ENCODE measurements at regions not wholly inside any gene's neighbourhood (a gene's known extent, or its start where the extent isn't known, plus 50 kb on each side); places are given as distances from the start of the nearest gene placed in this dataset.

GRCh38 chr2:224325941-224326340 lies 76.0 kb downstream of the FAM124B start:
- no peak for DNase-seq
- Mint-ChIP-seq H3K9me3 (peaks cover 0 to 1% (median 0%) of the 10 kb centered on the region in 6 donors), H3K4me1 (no peaks in the 10 kb centered on the region), H3K36me3 (no peaks in the 10 kb centered on the region), H3K4me3 (no peak overlapping the region), H3K27me3 (ENCODE audit: low read depth in 3 of 3) (peaks cover 3 to 13% (median 4%) of the 10 kb centered on the region in 3 donors), H3K27ac (no peak overlapping the region)

GRCh38 chr2:224324604-224325003 lies 77.3 kb downstream of the FAM124B start:
- Mint-ChIP-seq H3K27me3 (ENCODE audit: low read depth in 3 of 3) (peaks cover 2 to 10% (median 3%) of the 10 kb centered on the region in 3 donors), H3K36me3 (no peaks in the 10 kb centered on the region), H3K4me3 (no peak overlapping the region), H3K4me1 (no peaks in the 10 kb centered on the region), H3K27ac (no peak overlapping the region), H3K9me3 (peaks cover 0 to 1% (median 0%) of the 10 kb centered on the region in 6 donors)
- no peak for DNase-seq

GRCh38 chr2:224320660-224321059 lies 81.2 kb downstream of the FAM124B start:
- Mint-ChIP-seq H3K27ac (no peak overlapping the region), H3K9me3 (peaks cover 0 to 2% (median 0%) of the 10 kb centered on the region in 6 donors), H3K4me1 (no peaks in the 10 kb centered on the region), H3K4me3 (no peak overlapping the region), H3K27me3 (ENCODE audit: low read depth in 3 of 3) (peaks cover 2 to 10% (median 4%) of the 10 kb centered on the region in 3 donors), H3K36me3 (no peaks in the 10 kb centered on the region)
- no peak for DNase-seq

GRCh38 chr2:224319750-224320149 lies 82.2 kb downstream of the FAM124B start:
- DNase-seq = no peak
- Mint-ChIP-seq H3K4me3 (no peak overlapping the region), H3K27me3 (ENCODE audit: low read depth in 3 of 3) (peaks cover 2 to 10% (median 4%) of the 10 kb centered on the region in 3 donors), H3K27ac (no peak overlapping the region), H3K36me3 (no peaks in the 10 kb centered on the region), H3K9me3 (peaks cover 0 to 2% (median 0%) of the 10 kb centered on the region in 6 donors), H3K4me1 (no peaks in the 10 kb centered on the region)

- H3K4me1 Mint-ChIP-seq = no peaks in the 10 kb centered on the region
- no peak overlapping the region for H3K27ac Mint-ChIP-seq
- H3K9me3 Mint-ChIP-seq = peaks cover 0 to 2% (median 0%) of the 10 kb centered on the region in 6 donors
- no peak overlapping the region for H3K4me3 Mint-ChIP-seq
- peaks cover 2 to 7% (median 6%) of the 10 kb centered on the region in 3 donors for H3K27me3 Mint-ChIP-seq (ENCODE audit: low read depth in 3 of 3)
- no peak for DNase-seq
- no peaks in the 10 kb centered on the region for H3K36me3 Mint-ChIP-seq
Observed at GRCh38 chr2:224312741-224313140, 89.2 kb downstream of the FAM124B start.

GRCh38 chr2:224310943-224311625 lies 90.8 kb downstream of the FAM124B start:
- Mint-ChIP-seq H3K27me3 (ENCODE audit: low read depth in 3 of 3) (peaks cover 3 to 4% (median 3%) of the 10 kb centered on the region in 3 donors), H3K27ac (no peak overlapping the region), H3K36me3 (no peaks in the 10 kb centered on the region), H3K4me1 (no peaks in the 10 kb centered on the region), H3K9me3 (no peaks in the 10 kb centered on the region), H3K4me3 (no peak overlapping the region)
- DNase-seq = no peak

GRCh38 chr2:224309176-224309575 lies 92.7 kb downstream of the FAM124B start:
- DNase-seq = no peak
- Mint-ChIP-seq H3K4me3 (no peak overlapping the region), H3K4me1 (no peaks in the 10 kb centered on the region), H3K27me3 (ENCODE audit: low read depth in 3 of 3) (peaks cover 3 to 5% (median 3%) of the 10 kb centered on the region in 3 donors), H3K36me3 (no peaks in the 10 kb centered on the region), H3K27ac (no peak overlapping the region), H3K9me3 (no peaks in the 10 kb centered on the region)

GRCh38 chr2:224308272-224308911 lies 93.5 kb downstream of the FAM124B start:
- DNase-seq = no peak
- Mint-ChIP-seq H3K27ac (no peak overlapping the region), H3K36me3 (no peaks in the 10 kb centered on the region), H3K9me3 (no peaks in the 10 kb centered on the region), H3K4me1 (no peaks in the 10 kb centered on the region), H3K4me3 (no peak overlapping the region), H3K27me3 (ENCODE audit: low read depth in 3 of 3) (peaks cover 0 to 3% (median 2%) of the 10 kb centered on the region in 3 donors)

- H3K4me1 Mint-ChIP-seq = no peaks in the 10 kb centered on the region
- peaks cover 0 to 2% (median 0%) of the 10 kb centered on the region in 6 donors for H3K9me3 Mint-ChIP-seq
- no peak overlapping the region for H3K27ac Mint-ChIP-seq
- peaks cover 0 to 7% (median 1%) of the 10 kb centered on the region in 3 donors for H3K27me3 Mint-ChIP-seq (ENCODE audit: low read depth in 3 of 3)
- H3K36me3 Mint-ChIP-seq = no peaks in the 10 kb centered on the region
- no peak for DNase-seq
- H3K4me3 Mint-ChIP-seq = no peak overlapping the region
Observed at GRCh38 chr2:224302952-224303351, 99.0 kb downstream of the FAM124B start.

- Mint-ChIP-seq H3K27ac (no peak overlapping the region), H3K4me1 (no peaks in the 10 kb centered on the region), H3K9me3 (peaks cover 0 to 2% (median 0%) of the 10 kb centered on the region in 6 donors), H3K27me3 (ENCODE audit: low read depth in 3 of 3) (peaks cover 0 to 14% (median 1%) of the 10 kb centered on the region in 3 donors), H3K4me3 (no peak overlapping the region), H3K36me3 (no peaks in the 10 kb centered on the region)
- no peak for DNase-seq
Observed at GRCh38 chr2:224293976-224294375, 107.9 kb downstream of the FAM124B start.

- no peak for DNase-seq
- H3K36me3 Mint-ChIP-seq = no peaks in the 10 kb centered on the region
- H3K4me3 Mint-ChIP-seq = no peak overlapping the region
- H3K4me1 Mint-ChIP-seq = no peaks in the 10 kb centered on the region
- H3K27ac Mint-ChIP-seq = no peak overlapping the region
- no peaks in the 10 kb centered on the region for H3K9me3 Mint-ChIP-seq
- peaks cover 3 to 16% (median 4%) of the 10 kb centered on the region in 3 donors for H3K27me3 Mint-ChIP-seq (ENCODE audit: low read depth in 3 of 3)
Observed at GRCh38 chr2:224287531-224287930, 114.4 kb downstream of the FAM124B start.

GRCh38 chr2:224286923-224287322 lies 115.0 kb downstream of the FAM124B start:
- no peak overlapping the region for H3K27ac Mint-ChIP-seq
- peaks cover 3 to 13% (median 4%) of the 10 kb centered on the region in 3 donors for H3K27me3 Mint-ChIP-seq (ENCODE audit: low read depth in 3 of 3)
- H3K4me3 Mint-ChIP-seq = no peak overlapping the region
- no peaks in the 10 kb centered on the region for H3K9me3 Mint-ChIP-seq
- H3K36me3 Mint-ChIP-seq = no peaks in the 10 kb centered on the region
- H3K4me1 Mint-ChIP-seq = no peaks in the 10 kb centered on the region
- DNase-seq = no peak

GRCh38 chr2:224284134-224284946 lies 117.6 kb downstream of the FAM124B start:
- Mint-ChIP-seq H3K9me3 (no peaks in the 10 kb centered on the region), H3K4me1 (no peaks in the 10 kb centered on the region), H3K36me3 (no peaks in the 10 kb centered on the region), H3K27me3 (ENCODE audit: low read depth in 3 of 3) (peaks cover 4 to 12% (median 6%) of the 10 kb centered on the region in 3 donors), H3K27ac (no peak overlapping the region), H3K4me3 (no peak overlapping the region)
- DNase-seq = peak; percentile 21 to 46 (median 35)

GRCh38 chr2:224283466-224283965 lies 118.4 kb downstream of the FAM124B start:
- no peak overlapping the region for H3K4me3 Mint-ChIP-seq
- no peak for DNase-seq
- H3K27ac Mint-ChIP-seq = no peak overlapping the region
- H3K4me1 Mint-ChIP-seq = no peaks in the 10 kb centered on the region
- H3K36me3 Mint-ChIP-seq = no peaks in the 10 kb centered on the region
- H3K9me3 Mint-ChIP-seq = no peaks in the 10 kb centered on the region
- H3K27me3 Mint-ChIP-seq (ENCODE audit: low read depth in 3 of 3) = peaks cover 4 to 12% (median 8%) of the 10 kb centered on the region in 3 donors

Data from immature natural killer cell (primary cell).